ENCODE measurements at regions not wholly inside any gene's neighbourhood (a gene's known extent, or its start where the extent isn't known, plus 50 kb on each side); places are given as distances from the start of the nearest gene placed in this dataset.

DNA sequence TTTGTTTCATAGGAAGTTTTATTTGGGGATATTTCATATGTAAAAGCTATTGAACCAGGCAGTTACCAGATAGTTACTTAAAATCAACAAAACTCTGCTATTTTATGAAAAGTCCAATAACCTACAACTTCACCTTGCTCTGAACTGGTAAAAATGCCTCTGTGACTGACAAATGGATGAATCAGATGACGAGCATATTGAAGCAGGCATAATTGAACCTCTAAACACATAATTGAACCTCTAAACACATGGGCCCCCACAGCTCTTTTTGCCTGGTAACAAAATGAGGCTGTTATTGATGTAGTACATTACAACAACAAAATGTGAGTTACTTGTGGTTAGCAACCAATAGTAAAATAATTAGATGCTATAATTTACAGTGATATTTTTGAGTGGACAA, 99.7 kb downstream of the MBL2 start:
- TF ChIP-seq CTCF (conservative IDR thresholded peaks at IDR 0.05) (no peak), ZFX (IDR thresholded peaks at IDR 0.05) (no peak)

Measured in C4-2B (cell line).